GM18508 (cell line): ENCODE measurements at regions not wholly inside any gene's neighbourhood (a gene's known extent, or its start where the extent isn't known, plus 50 kb on each side); places are given as distances from the start of the nearest gene placed in this dataset.
"Not testable (repeated sequence)": the region's sequence is repeated elsewhere in the genome, so short reads cannot be mapped to it uniquely, and the experiment has no call there.

Experiments
- ATAC-seq: cut with Tn5 transposase; IDR thresholded peaks from one replicate; pipeline ENCODE4 v1.9.1; 2021; ENCODE audit warnings: moderate number of reproducible peaks; ENCODE audit not compliant: insufficient read depth, unreplicated experiment

DNA sequence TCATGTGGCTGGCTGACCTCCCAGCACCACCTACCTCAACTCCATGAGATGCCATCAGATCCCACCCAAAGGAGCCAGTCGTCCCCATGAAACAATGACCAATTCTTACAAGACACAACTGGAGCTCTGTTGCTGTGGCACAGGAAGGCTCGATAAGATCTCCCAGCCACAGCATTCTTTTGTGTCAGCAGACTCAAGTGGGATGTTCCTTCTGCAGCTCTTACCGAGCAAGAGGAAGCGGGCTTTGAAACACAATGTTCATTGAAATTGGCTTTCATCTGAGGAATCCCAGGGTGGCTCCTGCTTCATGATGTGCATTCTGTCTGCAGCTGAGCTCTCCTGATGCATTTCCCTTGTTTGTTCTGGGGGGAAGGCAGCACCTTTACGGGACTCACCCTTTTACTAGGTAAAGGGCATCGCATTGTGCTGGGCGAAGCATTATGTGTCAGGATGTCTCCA, 222.0 kb upstream of the SGK1 start:
- no peak for ATAC-seq

DNA sequence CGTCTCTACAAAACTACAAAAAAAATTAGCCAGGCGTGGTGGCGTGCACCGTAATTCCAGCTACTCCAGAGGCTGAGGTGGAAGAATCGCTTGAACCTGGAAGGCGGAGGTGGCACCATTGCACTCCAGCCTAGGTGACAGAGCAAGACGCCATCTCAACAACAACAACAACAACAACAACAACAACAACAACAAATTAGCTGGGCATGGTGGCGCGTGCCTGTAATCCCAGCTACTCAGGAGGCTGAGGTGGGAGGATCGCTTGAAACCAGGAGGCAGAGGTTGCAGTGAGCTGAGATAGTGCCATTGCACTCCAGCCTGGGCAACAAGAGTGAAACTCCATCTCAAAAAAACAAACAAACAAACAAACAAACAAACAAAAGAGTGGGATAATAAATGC, 219.9 kb upstream of the SGK1 start:
- not testable (repeated sequence) for ATAC-seq

DNA sequence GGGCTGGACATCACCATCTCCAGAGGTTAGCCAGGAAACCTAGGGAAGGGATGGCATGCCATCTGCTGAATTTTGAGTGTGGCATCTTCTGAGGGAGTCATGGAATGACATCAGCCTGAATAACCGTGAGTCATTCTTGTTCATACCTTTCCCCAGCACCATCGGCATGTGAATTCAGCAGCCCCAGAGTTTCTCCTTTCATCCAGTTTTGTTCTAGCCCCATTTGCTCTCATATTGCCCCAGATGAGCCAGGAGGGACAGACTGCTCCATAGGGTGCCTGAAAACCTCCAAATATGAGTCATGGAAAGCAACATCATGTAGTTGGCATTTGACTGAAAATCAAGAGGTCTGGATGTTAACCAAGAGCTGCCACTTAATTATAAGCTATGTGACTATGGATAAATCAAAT, 219.2 kb upstream of the SGK1 start:
- ATAC-seq, result no peak

DNA sequence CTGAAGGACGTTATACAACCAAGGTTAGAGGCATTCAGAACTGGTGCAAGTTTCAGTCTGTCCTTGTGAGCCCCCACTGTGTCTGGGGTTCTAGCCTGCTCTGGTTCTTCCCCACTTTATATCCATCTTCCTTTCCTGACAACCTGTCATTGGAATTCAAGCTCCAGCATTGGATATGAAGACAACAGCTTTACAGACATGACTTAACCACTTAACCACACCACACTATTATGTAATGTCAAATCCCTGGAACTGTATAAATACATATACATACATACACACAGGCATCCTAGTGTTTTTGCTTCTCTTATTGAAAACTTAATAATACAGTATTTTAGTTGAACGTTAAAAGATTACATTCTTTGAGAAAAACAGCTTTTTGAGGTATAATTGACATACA, 217.9 kb upstream of the SGK1 start:
- ATAC-seq, result no peak

DNA sequence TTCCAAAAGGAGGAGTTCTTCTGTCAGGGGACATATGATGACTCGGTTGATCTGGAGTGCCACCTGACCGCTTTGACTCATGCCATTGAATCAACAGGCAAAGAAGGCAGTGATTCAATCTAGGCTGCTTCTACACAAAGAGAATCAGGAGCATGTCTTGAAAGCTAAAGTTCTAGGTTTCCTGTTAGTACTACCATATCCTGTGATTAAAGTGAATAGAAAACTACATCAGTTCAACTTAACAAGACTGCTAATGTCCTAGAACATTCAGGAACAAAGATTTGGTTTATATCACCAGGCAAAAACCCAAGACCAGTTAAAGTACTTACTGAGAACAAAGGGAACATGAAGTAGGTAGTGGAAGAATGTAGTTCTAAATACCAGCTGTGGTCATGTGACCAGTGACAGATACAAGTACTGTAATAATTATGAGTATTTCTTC, 216.8 kb upstream of the SGK1 start:
- no peak for ATAC-seq

DNA sequence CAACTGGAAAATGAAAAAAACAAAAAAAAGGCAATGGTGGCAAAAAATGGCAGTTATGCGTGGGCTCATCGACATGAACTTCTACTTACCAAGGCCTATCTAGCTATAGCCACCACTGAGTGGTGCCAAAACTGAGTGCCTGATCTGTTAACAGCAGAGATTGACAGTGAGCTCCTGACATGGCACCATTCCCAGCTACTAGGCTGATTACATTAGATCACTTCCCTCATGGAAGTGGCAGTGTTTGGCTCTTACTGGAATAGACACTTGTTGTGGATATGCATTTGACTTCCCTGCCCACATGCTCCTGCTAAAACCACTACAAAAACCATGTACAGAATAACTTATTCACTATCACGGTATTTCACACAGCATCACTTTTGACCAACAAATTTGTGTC, 216.1 kb upstream of the SGK1 start:
- ATAC-seq, result no peak

DNA sequence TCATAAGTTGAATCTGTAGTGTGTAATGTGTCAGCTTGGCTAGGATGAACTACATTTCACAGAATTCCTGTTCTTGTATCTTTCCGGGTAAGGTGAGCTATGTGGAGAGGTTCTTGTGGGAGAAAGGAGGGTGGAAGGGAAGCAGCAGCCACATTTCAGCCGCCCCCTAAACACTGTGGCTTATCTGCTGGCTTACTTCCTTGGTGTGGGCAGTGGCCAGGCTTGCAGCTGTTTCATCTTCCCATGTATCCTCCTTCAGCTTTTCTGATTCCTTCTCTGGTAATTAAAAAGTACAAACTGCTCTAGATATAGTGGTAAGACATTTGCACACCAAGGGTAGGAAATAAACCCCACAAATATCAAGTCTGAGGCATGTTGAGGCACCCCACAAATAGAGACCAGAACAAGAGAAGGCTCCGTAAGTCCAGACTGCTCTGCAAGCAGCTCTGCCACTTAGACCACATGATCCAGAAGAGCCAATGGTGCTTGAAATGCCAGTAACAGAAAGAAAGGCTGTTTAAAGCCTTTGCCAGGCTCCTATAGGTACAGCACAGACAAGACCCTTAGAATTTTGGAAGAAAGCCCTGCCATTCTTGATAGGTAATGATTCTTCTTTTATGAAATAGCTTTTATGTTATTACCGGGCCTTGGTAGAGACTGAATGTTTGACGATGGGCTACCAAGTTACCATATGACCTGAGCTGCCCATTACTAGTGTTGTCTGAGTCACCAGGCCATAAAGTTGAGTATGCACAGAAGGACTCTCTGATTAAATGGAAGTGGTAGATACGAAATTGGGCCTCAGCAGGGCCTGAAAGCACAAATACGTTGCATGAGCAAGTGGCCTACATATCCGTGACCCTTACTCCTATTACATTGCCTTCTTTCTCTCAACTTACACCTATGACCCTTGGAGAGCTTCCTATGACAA, 215.0 kb upstream of the SGK1 start:
- ATAC-seq, result no peak

DNA sequence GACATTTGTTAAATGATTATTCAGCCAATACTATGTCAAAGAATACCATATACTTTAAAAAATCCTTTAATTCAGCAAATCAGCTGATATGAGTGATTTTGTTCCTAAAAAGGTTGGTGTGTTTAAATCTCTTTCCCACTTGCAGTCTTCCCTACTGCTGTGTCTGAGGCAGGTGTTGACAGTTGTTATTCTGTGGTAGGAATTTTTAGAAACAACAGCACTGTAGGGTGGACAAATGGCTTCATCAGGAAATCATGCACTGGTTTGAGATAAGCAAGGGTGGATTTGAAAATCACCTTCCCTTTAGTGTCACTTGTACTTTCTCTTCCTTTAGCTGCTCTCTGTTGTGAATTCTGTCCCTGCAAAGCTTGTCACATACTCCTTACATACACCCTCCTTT, 213.7 kb upstream of the SGK1 start:
- no peak for ATAC-seq

DNA sequence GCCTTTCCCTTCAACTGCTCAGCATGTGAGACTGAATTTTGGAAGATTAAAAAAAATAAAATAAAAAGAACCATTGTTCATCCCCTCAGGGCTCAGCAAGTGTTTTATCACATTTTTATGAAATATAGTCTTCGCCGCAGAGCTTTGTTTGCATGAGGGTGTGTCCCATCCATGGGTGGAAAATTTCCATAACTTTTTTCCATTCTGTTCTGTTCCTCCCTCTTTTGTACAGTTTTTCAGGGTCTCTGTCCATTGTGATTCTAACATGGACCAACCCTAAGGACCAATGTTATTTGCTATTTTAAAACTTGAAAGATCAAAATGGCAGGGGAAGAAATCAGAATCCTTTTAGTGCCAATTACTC, 213.3 kb upstream of the SGK1 start:
- no peak for ATAC-seq

DNA sequence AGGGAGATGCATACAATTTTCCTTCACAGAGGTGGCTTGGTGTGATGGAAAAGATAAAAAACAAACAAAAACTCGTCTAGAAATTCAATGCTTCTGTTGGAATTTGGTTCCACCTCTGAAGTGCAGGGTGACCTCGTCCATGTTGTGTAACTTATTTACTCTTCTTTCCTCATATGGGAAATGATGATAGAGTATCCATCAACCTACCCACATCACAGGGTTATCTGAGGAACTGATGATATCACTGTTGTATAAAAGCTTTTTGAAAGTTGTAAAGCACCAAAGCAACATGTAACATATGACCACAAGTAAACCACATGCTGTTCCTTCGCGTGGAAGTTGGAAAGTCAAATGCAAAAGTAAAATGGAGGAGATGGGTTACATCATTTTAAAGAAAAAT, 212.0 kb upstream of the SGK1 start:
- ATAC-seq, result no peak

DNA sequence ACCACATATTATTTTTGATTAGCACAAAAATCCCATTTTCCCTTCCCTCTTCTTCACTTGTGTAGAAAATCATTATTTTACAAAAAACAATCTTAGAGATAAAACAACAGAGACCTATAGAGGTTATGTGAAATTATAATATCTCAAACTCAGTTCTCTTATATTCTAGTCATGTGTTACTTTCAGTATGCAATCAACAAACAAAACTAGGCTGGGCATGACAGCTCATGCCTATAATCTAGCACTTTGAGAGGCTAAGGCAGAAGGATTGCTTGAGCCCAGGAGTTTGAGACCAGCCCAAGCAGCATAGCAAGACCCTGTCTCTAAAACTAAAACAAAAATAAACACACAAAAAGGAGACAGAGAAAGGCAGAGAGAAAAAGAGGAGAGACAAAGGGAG, 211.4 kb upstream of the SGK1 start:
- no peak for ATAC-seq

DNA sequence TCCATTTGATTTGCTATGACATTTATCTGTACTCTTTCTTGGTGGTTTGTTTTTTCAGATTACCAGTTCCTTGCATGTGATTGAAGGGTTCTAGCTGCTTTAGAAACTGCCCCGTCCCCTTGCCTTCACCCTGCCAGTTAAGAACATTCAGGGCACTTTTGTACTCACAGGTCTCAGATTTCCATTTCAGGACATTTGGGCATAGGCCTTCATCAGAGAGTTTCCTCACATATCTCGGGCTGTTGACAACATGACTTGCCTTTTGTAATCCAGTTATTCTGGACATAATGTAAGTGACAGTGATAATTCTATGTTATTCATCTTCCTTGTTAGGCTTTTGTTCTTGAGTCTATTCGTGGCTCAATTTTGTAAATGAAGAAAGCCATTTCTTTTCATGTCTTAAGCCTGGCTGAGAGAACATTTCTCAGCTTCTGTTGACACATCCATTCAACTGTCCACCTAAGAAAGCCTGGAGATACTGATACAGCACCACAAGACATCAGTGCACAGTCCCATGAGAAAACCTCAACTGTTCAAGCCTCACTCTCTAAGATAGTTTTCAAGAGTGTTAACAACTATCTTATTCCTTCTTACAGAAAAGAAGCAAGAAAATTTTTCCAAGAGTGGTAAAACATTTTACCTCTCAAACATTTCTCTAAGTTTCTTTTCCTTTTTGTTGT, 209.3 kb upstream of the SGK1 start:
- ATAC-seq, result no peak

DNA sequence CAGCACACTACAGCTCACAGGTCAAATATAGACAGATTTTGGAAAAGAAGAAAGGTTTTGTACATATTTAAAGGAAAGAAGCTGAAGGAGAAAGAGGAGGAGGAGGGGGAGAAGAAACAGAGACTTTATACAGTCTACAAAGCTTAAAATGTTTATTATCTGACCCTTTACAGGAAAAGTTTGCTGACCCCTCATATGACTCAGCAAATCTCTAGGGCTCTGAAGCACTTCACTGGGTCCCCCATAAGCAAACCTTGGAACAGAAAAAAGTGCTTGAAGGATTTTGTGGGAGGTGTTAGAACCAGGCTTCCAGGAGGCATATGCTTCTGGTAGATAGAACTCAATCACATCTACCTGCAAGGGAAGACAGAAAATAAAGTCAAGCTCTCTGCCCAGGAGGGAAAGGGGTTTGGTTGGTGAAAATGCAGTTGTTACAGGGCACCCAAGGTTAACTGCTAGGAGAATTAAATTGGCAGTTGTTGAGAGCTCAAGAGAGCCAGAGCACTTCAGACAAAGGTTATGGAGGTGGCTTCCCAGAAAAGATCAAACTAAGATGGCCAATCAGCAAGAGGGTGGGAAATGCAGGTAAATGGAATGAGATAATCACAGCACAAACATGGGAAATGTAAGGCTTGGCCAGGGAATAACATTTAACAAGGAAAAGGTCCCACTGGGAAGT, 207.4 kb upstream of the SGK1 start:
- no peak for ATAC-seq

DNA sequence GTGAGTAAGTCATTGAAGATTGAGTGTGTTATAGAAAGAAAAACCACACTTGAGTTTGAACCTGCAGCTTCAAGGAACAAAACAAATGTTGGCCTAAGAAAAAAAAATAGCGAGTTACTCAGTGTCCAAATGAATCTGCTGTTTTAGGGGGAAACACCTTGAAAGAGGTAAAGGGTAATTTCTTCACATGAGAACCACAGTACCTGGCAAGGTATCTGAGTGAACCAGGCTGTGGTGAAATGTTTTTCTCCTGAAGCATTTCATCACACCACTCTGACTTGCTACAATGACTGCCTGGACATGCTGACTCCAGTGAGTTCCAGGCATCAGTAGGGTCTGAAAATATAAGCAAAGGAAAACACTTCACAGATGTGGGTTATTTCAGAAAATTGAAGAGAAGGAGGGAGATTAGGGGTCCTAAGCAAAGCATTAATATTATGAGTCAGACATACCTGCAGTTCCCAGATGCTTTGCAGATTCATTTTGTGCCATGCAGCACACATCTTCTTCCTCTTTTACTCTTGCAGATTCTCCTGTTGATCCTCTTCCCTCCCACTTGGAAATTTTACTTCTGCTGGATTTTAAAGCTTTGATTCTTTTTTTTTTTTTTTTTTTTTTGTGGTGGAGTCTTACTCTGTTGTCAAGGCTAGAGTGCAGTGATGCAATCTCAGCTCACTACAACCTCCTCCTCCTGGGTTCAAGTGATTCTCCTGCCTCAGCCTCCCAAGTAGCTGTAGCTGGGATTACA, 206.2 kb upstream of the SGK1 start:
- ATAC-seq, result no peak

DNA sequence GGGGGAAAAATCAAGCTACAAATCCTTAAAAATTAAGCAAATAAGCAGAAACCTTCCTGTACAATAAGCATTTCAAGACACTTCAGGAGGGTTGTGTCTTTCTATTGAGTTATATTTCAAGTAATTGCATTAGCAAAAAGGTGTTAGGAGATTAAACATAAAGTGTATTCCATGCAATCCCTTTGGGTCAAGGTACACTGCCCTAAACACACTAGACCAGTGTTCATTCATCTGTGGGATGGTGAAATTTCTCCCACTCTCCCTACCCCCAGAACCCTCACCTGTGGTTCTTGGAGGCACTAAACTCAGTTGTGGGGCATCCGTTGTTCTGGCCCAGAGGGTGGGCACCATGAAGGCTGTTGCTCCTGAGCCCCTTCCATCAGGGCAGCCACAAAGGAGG, 205.1 kb upstream of the SGK1 start:
- ATAC-seq, result no peak

DNA sequence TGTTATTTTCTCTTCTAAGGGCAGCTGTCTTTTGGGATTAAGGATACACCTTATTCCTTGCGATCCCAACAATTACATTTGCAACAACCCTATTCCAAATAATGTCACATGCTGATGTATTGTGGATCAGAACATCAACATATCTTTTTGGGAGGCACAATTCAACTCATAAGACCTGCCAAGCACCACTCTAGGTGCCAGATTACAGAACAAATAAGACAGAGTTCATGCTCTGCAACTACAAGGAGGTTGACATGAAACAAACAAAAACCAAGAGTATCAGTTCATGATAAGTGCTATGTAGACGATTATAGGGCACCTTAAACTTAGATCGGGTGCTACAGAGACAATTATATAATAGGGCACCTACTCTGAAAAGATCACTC, 203.2 kb upstream of the SGK1 start:
- ATAC-seq, result no peak

DNA sequence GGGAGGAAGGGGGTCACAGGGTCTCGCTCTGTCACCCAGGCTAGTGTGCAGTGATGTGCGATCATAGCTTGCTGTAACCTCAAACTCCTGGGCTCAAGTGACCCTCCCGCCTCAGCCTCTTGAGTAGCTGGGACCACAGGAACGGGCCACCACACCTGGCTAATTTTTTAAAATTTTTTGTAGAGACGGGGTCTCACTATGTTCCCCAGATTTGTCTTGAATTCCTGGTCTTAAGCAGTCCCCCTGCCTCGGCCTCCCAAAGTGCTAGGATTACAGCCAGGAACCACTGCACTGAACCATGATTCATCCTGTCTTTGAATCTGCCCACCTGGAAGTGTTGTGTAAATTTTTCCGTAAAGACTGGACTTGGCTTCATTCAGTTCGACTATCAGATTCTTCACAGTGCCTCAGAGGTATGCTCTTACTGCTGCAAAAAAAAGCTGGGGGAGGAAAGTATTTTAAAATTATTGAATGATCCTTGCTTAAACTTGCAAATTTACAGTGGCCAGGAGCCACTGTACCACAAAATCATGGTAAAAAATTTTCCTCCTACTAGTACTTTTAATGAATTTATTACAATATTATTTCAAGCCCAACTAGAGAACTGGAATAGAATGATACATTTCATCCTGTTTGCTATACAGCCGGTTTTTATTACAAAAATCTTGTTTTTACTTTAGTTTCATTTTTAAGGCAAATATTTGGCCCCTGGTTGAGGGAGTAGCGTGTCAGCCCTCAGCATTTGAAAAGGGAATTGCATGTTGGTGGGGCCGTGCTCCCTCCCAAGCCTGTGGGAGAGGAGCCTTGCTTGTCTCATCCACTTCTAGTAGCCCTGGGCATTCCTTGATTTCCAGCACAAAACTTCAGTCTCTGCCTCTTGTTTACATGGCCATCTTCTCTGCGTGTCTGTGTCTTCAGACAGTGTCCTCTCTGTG, 202.5 kb upstream of the SGK1 start:
- no peak for ATAC-seq

DNA sequence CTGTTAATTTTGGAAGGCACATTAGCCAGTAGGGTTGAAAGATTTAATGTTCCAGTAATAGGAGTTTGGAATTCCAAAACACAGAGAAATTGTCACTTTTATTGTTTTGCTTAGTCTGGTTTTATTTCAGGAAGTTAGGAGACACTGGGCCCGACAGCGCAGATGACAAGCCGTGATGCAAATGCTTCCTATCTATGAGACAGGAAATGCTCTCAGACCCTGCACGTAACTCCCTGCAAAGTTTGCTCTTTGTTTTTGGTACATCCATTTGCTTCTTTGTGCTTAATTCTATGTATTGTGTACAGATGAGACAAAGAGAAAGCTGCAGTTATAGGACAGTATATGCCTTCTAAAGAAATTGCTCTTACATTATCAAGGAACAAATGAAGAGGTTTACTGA, 201.6 kb upstream of the SGK1 start:
- ATAC-seq, result no peak

DNA sequence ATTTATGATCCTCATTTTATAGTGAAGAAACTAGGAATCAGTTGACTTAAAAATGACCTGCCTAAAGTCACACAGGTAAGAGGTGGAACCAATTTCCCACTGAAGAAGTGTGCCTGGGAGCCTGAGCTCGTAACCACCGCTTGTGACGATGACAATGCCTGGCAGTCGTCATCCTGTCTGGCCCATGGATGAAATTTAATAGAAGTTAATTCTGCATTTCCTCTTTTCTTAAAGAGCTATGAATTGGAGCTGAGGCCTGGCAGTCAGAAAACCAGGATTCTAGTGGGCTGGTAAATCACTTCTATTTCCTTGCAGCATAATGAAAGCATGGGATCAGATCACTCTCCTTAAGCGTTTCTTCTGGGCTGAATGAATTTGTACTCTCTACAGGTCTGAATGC, 200.0 kb upstream of the SGK1 start:
- ATAC-seq, result no peak
